B cell (primary cell): ENCODE measurements at regions not wholly inside any gene's neighbourhood (a gene's known extent, or its start where the extent isn't known, plus 50 kb on each side); places are given as distances from the start of the nearest gene placed in this dataset.

Source experiments
- ATAC-seq: fragments of 200-7000 bp; cut with Tn5 transposase; one replicate; pipeline ENCODE4 v1.10.0; 2021; ENCODE audit warnings: low read depth, mild to moderate bottlenecking, moderate number of reproducible peaks, moderate library complexity
- CTCF ChIA-PET: fragments of 350-600 bp; sonication (Branson Sonifier 250); formaldehyde crosslinking; loops from one replicate; lab custom pipeline; 2021; ENCODE audit warnings: antibody characterized with exemption, inconsistent platforms; lab: Charles Lee
- POLR2A ChIA-PET: fragments of 350-600 bp; sonication (Branson Sonifier 250); formaldehyde crosslinking; loops from one replicate; lab custom pipeline; 2021; ENCODE audit warnings: antibody characterized with exemption; lab: Charles Lee
- DNase-seq: peaks from one replicate; pipeline ENCODE4 v3.0.0; 2013
- H2AFZ ChIP-seq: 2 replicates; pipeline ENCODE4 v1.6.1; 2012; ENCODE audit warnings: mild to moderate bottlenecking, low read depth, low read length; ENCODE audit not compliant: insufficient read depth, poor library complexity, severe bottlenecking
- H3K27ac ChIP-seq, 2 donors: 1 replicate in 1 of 2; 2 replicates in 1 of 2; pipeline ENCODE4 v1.5.1; 2012 to 2013; ENCODE audit warnings: low read length in 2 of 2, mild to moderate bottlenecking in 2 of 2, moderate library complexity in 1 of 2
- H3K27me3 ChIP-seq, 4 experiments: fragments of 200-600 bp in 1 of 4; sonication (generic) in 1 of 4; replicated peaks in 1 of 4; 1 replicate in 2 of 4; 2 replicates in 2 of 4; pipeline versions ENCODE4 v1.6.1 to v1.7.0; 2013 to 2016; ENCODE audit warnings: low read length in 3 of 4, mild to moderate bottlenecking in 2 of 4, mixed read lengths in 1 of 4, moderate library complexity in 1 of 4; ENCODE audit not compliant: insufficient read depth in 4 of 4, control insufficient read depth in 3 of 4; ENCODE audit errors: control extremely low read depth in 1 of 4
- H3K36me3 ChIP-seq, 2 experiments: replicated peaks in 1 of 2; 1 replicate in 1 of 2; 2 replicates in 1 of 2; pipeline versions ENCODE4 v1.6.1 to v1.7.1; 2013; ENCODE audit warnings: low read length in 1 of 2; ENCODE audit not compliant: insufficient read depth in 2 of 2, control insufficient read depth in 1 of 2; ENCODE audit errors: control extremely low read depth in 1 of 2, extremely low read depth in 1 of 2
- H3K4me1 ChIP-seq, 2 donors: fragments of 200-600 bp in 1 of 2; sonication (generic) in 1 of 2; 1 replicate in 1 of 2; 2 replicates in 1 of 2; pipeline versions ENCODE4 v1.5.1 to v1.6.1; 2013 to 2017; ENCODE audit warnings: low read length in 2 of 2; ENCODE audit not compliant: control insufficient read depth in 2 of 2, insufficient read depth in 2 of 2
- H3K4me2 ChIP-seq: replicated peaks from 2 replicates; pipeline ENCODE3; 2012; ENCODE audit warnings: mild to moderate bottlenecking, low read depth, low read length; ENCODE audit not compliant: poor library complexity, severe bottlenecking
- H3K4me3 ChIP-seq, 5 experiments: fragments of 200-600 bp in 1 of 5; sonication (generic) in 1 of 5; 1 replicate in 3 of 5; 2 replicates in 2 of 5; pipeline versions ENCODE4 v1.5.1 to v1.7.0; 2011 to 2016; ENCODE audit warnings: low read length in 4 of 5, mild to moderate bottlenecking in 4 of 5, low read depth in 2 of 5, control low read depth in 1 of 5, moderate library complexity in 1 of 5; ENCODE audit not compliant: insufficient read depth in 1 of 5; ENCODE audit errors: control extremely low read depth in 1 of 5, extremely low read depth in 1 of 5
- H3K79me2 ChIP-seq: fragments of 200-600 bp; sonication (generic); one replicate; pipeline ENCODE4 v1.6.0; 2016; ENCODE audit warnings: low read length; ENCODE audit not compliant: control insufficient read depth, insufficient read depth
- H3K9ac ChIP-seq: fragments of 200-600 bp; sonication (generic); 2 replicates; pipeline ENCODE4 v1.6.1; 2017; ENCODE audit warnings: mild to moderate bottlenecking, low read length, moderate library complexity
- H3K9me3 ChIP-seq, 3 donors: one replicate each; pipeline versions ENCODE4 v1.6.1 to v1.7.1; 2013; ENCODE audit warnings: low read length in 2 of 3; ENCODE audit not compliant: control insufficient read depth in 2 of 3, insufficient read depth in 1 of 3; ENCODE audit errors: control extremely low read depth in 1 of 3
- H4K20me1 ChIP-seq: 2 replicates; pipeline ENCODE4 v1.6.0; 2012; ENCODE audit warnings: mild to moderate bottlenecking, low read length; ENCODE audit not compliant: insufficient read depth, control insufficient read depth, poor library complexity, severe bottlenecking
- H3K27ac Mint-ChIP-seq: one replicate; pipeline ENCODE4 v1.8.0; 2021; ENCODE audit warnings: mixed read lengths
- H3K27me3 Mint-ChIP-seq: one replicate; pipeline ENCODE4 v1.8.0; 2021; ENCODE audit warnings: mixed read lengths
- H3K4me1 Mint-ChIP-seq: one replicate; pipeline ENCODE4 v1.8.0; 2021; ENCODE audit warnings: mixed read lengths
- H3K4me3 Mint-ChIP-seq: one replicate; pipeline ENCODE4 v1.8.0; 2021; ENCODE audit warnings: mixed read lengths
- H3K9me3 Mint-ChIP-seq: one replicate; pipeline ENCODE4 v1.8.0; 2022; ENCODE audit warnings: mixed read lengths; ENCODE audit not compliant: insufficient read depth
- CTCF ChIP-seq: fragments of 200-600 bp; IDR thresholded peaks from one replicate; pipeline ENCODE4 v1.8.0; 2022; ENCODE audit warnings: antibody characterized with exemption, mild to moderate bottlenecking
- EZH2 ChIP-seq: IDR thresholded peaks from 2 replicates; pipeline ENCODE4 v1.6.1; 2012; ENCODE audit warnings: borderline replicate concordance, low read depth, mild to moderate bottlenecking, moderate library complexity, low read length; ENCODE audit not compliant: insufficient read depth, poor library complexity, severe bottlenecking
- WGBS: methylation state at CpG from one replicate; pipeline ENCODE4 v1.1.5; 2013; ENCODE audit warnings: missing lambda C conversion rate; ENCODE audit not compliant: insufficient coverage; 5-methylcytosine and 5-hydroxymethylcytosine counted together
- intact Hi-C: fragments of 100-400 bp; cut with micrococcal nuclease; formaldehyde crosslinking; loops from one replicate; pipeline ENCODE4 v1.10.0; 2022

- H3K79me2 ChIP-seq = no peaks in the 10 kb centered on the region
Observed at GRCh38 chr18:76232779-76233178, 262.3 kb downstream of the ZNF516 start.

GRCh38 chr18:76232010-76232409, 263.0 kb downstream of the ZNF516 start:
- no peak overlapping the region for H3K4me3 ChIP-seq
- CTCF ChIA-PET = no interaction called here
- no peaks in the 10 kb centered on the region for H3K27me3 ChIP-seq
- DNase-seq = no peak
- POLR2A ChIA-PET = no interaction called here
- intact Hi-C loops = no loop called here
- H3K9me3 ChIP-seq = no peaks in the 10 kb centered on the region
- Mint-ChIP-seq H3K27ac (no peak overlapping the region), H3K4me3 (no peak overlapping the region), H3K27me3 (peaks cover 3% of the 10 kb centered on the region), H3K9me3 (no peaks in the 10 kb centered on the region), H3K4me1 (no peaks in the 10 kb centered on the region)
- no peaks in the 10 kb centered on the region for H3K36me3 ChIP-seq
- 100% methylated on average over 1 of the region's 1 CpG for WGBS
- no peaks in the 10 kb centered on the region for H3K4me1 ChIP-seq
- no peak overlapping the region for H3K27ac ChIP-seq
- TF ChIP-seq EZH2 = no peak
- no peak for TF ChIP-seq CTCF
- no peaks in the 10 kb centered on the region for H4K20me1 ChIP-seq
- no peak overlapping the region for H3K9ac ChIP-seq
- no peaks in the 10 kb centered on the region for H3K79me2 ChIP-seq
- H2AFZ ChIP-seq = no peak overlapping the region
- H3K4me2 ChIP-seq = no peak overlapping the region
- ATAC-seq = no peak

More at GRCh38 chr18:76232779-76233178, 262.3 kb downstream of the ZNF516 start:
- intact Hi-C loops = no loop called here
- no peak overlapping the region for H3K27ac Mint-ChIP-seq
- POLR2A ChIA-PET = no interaction called here
- TF ChIP-seq CTCF = no peak
- TF ChIP-seq EZH2 = no peak
- no peaks in the 10 kb centered on the region for H4K20me1 ChIP-seq
- H2AFZ ChIP-seq = no peak overlapping the region
- ATAC-seq = no peak
- no peaks in the 10 kb centered on the region for H3K4me1 Mint-ChIP-seq
- H3K4me2 ChIP-seq = no peak overlapping the region
- H3K9me3 ChIP-seq = no peaks in the 10 kb centered on the region
- H3K36me3 ChIP-seq = no peaks in the 10 kb centered on the region
- CTCF ChIA-PET = no interaction called here
- DNase-seq = no peak
- H3K27me3 Mint-ChIP-seq = peaks cover 3% of the 10 kb centered on the region
- no peak overlapping the region for H3K9ac ChIP-seq
- H3K4me3 Mint-ChIP-seq = no peak overlapping the region
- no peaks in the 10 kb centered on the region for H3K27me3 ChIP-seq
- 72% methylated on average over 2 of the region's 3 CpGs for WGBS
- H3K4me1 ChIP-seq = no peaks in the 10 kb centered on the region
- no peak overlapping the region for H3K27ac ChIP-seq
- H3K9me3 Mint-ChIP-seq = no peaks in the 10 kb centered on the region
- H3K4me3 ChIP-seq = no peak overlapping the region
